H1 (cell line): ENCODE measurements at regions not wholly inside any gene's neighbourhood (a gene's known extent, or its start where the extent isn't known, plus 50 kb on each side); places are given as distances from the start of the nearest gene placed in this dataset.

Experiments used
- CTCF ChIA-PET: fragments of 300-600 bp; sonication (Branson Sonifier 250); formaldehyde crosslinking; loops from one replicate; lab custom pipeline; 2021; ENCODE audit not compliant: partially characterized antibody; lab: Charles Lee
- POLR2A ChIA-PET: fragments of 300-600 bp; sonication (Branson Sonifier 250); formaldehyde crosslinking; loops from one replicate; lab custom pipeline; 2021; ENCODE audit warnings: inconsistent platforms; ENCODE audit not compliant: partially characterized antibody; lab: Charles Lee
- DNase-seq, 2 experiments: peaks; one replicate each; pipeline versions ENCODE4 v3.0.0 to v3.0.0-alpha.2; 2010 to 2022; ENCODE audit warnings: low spot score in 2 of 2, low read depth in 1 of 2, mixed read lengths in 1 of 2
- FAIRE-seq: peaks from 2 replicates; lab custom pipeline; 2011; peaks lifted over from hg19 to GRCh38; lab: Jason Lieb, UNC
- H2AFZ ChIP-seq: 2 replicates; pipeline ENCODE4 v1.8.1; 2012; ENCODE audit warnings: low read length, inconsistent platforms
- H2AK5ac ChIP-seq: 2 replicates; pipeline ENCODE4 v1.6.1; 2013; ENCODE audit warnings: low read depth, low read length
- H2BK120ac ChIP-seq: replicated peaks from 2 replicates; pipeline ENCODE3; 2013; ENCODE audit warnings: low read depth, low read length, inconsistent platforms
- H2BK12ac ChIP-seq: 2 replicates; pipeline ENCODE4 v1.6.1; 2013; ENCODE audit warnings: low read depth, low read length
- H2BK15ac ChIP-seq: 2 replicates; pipeline ENCODE4 v1.6.1; 2013; ENCODE audit warnings: low read length
- H2BK20ac ChIP-seq: 2 replicates; pipeline ENCODE4 v1.6.1; 2013; ENCODE audit warnings: low read length
- H2BK5ac ChIP-seq: 2 replicates; pipeline ENCODE4 v1.6.1; 2013; ENCODE audit warnings: low read depth, low read length
- H3K14ac ChIP-seq: 2 replicates; pipeline ENCODE4 v1.6.1; 2013; ENCODE audit warnings: inconsistent platforms; ENCODE audit not compliant: insufficient read length
- H3K18ac ChIP-seq: 2 replicates; pipeline ENCODE4 v1.6.1; 2013; ENCODE audit warnings: low read length; ENCODE audit errors: extremely low read depth
- H3K23ac ChIP-seq: 2 replicates; pipeline ENCODE4 v1.6.1; 2013; ENCODE audit warnings: inconsistent platforms; ENCODE audit not compliant: insufficient read length
- H3K23me2 ChIP-seq: 2 replicates; pipeline ENCODE4 v1.6.1; 2013; ENCODE audit warnings: low read depth, low read length
- H3K27ac ChIP-seq: 2 replicates; pipeline ENCODE4 v1.6.1; 2011; ENCODE audit warnings: low read depth, low read length, inconsistent platforms
- H3K27me3 ChIP-seq, 4 experiments: replicated peaks in 1 of 4; 1 replicate in 1 of 4; 2 replicates in 3 of 4; pipeline versions ENCODE4 v1.6.1 to v1.8.1; 2011 to 2013; ENCODE audit warnings: low read length in 3 of 4, mild to moderate bottlenecking in 3 of 4, inconsistent platforms in 2 of 4, mixed read lengths in 2 of 4, moderate library complexity in 1 of 4; ENCODE audit not compliant: control insufficient read depth in 3 of 4, insufficient read depth in 3 of 4; ENCODE audit errors: extremely low read depth in 1 of 4
- H3K36me3 ChIP-seq, 4 experiments: 2 replicates each; pipeline versions ENCODE4 v1.6.1 to v1.8.1; 2011 to 2013; ENCODE audit warnings: mild to moderate bottlenecking in 4 of 4, low read length in 3 of 4, moderate library complexity in 2 of 4, control low read depth in 1 of 4, inconsistent platforms in 1 of 4; ENCODE audit not compliant: insufficient read depth in 4 of 4, control insufficient read depth in 2 of 4
- H3K4ac ChIP-seq: replicated peaks from 2 replicates; pipeline ENCODE3; 2013; ENCODE audit warnings: low read length, low read depth, mixed read lengths, inconsistent platforms; ENCODE audit not compliant: insufficient read length
- H3K4me1 ChIP-seq, 4 experiments: replicated peaks in 1 of 4; 1 replicate in 1 of 4; 2 replicates in 3 of 4; pipeline versions ENCODE4 v1.6.1 to v1.8.1; 2011 to 2013; ENCODE audit warnings: low read length in 3 of 4, inconsistent platforms in 2 of 4, mixed read lengths in 1 of 4; ENCODE audit not compliant: insufficient read depth in 4 of 4, control insufficient read depth in 3 of 4
- H3K4me2 ChIP-seq, 2 experiments: 2 replicates each; pipeline versions ENCODE4 v1.6.1 to v1.8.1; 2011 to 2013; ENCODE audit warnings: low read depth in 2 of 2, low read length in 2 of 2, control low read depth in 1 of 2, inconsistent platforms in 1 of 2, mild to moderate bottlenecking in 1 of 2; ENCODE audit not compliant: insufficient read depth in 1 of 2
- H3K4me3 ChIP-seq, 4 experiments: fragments of 200-600, 300-600 bp in 1 of 4; sonication (generic), shearing (Covaris generic), sonication (Bioruptor Twin) in 1 of 4; 2 replicates each; pipeline versions ENCODE4 v1.5.1 to v1.8.1; 2011 to 2016; ENCODE audit warnings: low read length in 4 of 4, low read depth in 3 of 4, control low read depth in 2 of 4, inconsistent platforms in 2 of 4, mild to moderate bottlenecking in 2 of 4, mixed read lengths in 1 of 4, moderate library complexity in 1 of 4; ENCODE audit not compliant: insufficient read depth in 2 of 4; ENCODE audit errors: extremely low read depth in 1 of 4
- H3K56ac ChIP-seq: replicated peaks from 2 replicates; pipeline ENCODE3; 2013; ENCODE audit warnings: low read depth, mild to moderate bottlenecking, mixed read lengths, low read length, inconsistent platforms; ENCODE audit not compliant: insufficient read length
- H3K79me1 ChIP-seq: 2 replicates; pipeline ENCODE4 v1.6.1; 2013; ENCODE audit warnings: low read depth, low read length, control low read depth
- H3K79me2 ChIP-seq, 2 experiments: 2 replicates each; pipeline versions ENCODE4 v1.6.1 to v1.8.1; 2012 to 2013; ENCODE audit warnings: low read length in 2 of 2, mild to moderate bottlenecking in 2 of 2, inconsistent platforms in 1 of 2; ENCODE audit not compliant: insufficient read depth in 2 of 2, control insufficient read depth in 1 of 2
- H3K9ac ChIP-seq, 4 experiments: replicated peaks in 1 of 4; 1 replicate in 1 of 4; 2 replicates in 3 of 4; pipeline versions ENCODE4 v1.6.1 to v1.8.1; 2011 to 2013; ENCODE audit warnings: low read depth in 3 of 4, low read length in 3 of 4, control low read depth in 2 of 4, mild to moderate bottlenecking in 2 of 4, moderate library complexity in 2 of 4, inconsistent platforms in 1 of 4; ENCODE audit errors: extremely low read depth in 1 of 4
- H3K9me3 ChIP-seq, 2 experiments: 2 replicates each; pipeline versions ENCODE4 v1.6.1 to v1.8.1; 2012 to 2013; ENCODE audit warnings: mild to moderate bottlenecking in 2 of 2, moderate library complexity in 2 of 2, control low read depth in 1 of 2, inconsistent platforms in 1 of 2, low read depth in 1 of 2, low read length in 1 of 2, mixed read lengths in 1 of 2; ENCODE audit not compliant: insufficient read depth in 2 of 2
- H4K20me1 ChIP-seq, 2 experiments: replicated peaks in 1 of 2; 2 replicates each; pipeline versions ENCODE3 to v1.8.1; 2011 to 2013; ENCODE audit warnings: inconsistent platforms in 2 of 2, low read length in 2 of 2, mild to moderate bottlenecking in 1 of 2; ENCODE audit not compliant: insufficient read depth in 2 of 2, control insufficient read depth in 1 of 2
- H4K5ac ChIP-seq: 2 replicates; pipeline ENCODE4 v1.6.1; 2013; ENCODE audit warnings: low read length, low read depth, mixed read lengths, inconsistent platforms; ENCODE audit not compliant: insufficient read length
- H4K8ac ChIP-seq: 2 replicates; pipeline ENCODE4 v1.8.0; 2013; ENCODE audit warnings: mild to moderate bottlenecking, moderate library complexity, low read length, inconsistent platforms; ENCODE audit not compliant: insufficient read depth; ENCODE audit errors: extremely low read depth
- H4K91ac ChIP-seq: replicated peaks from 2 replicates; pipeline ENCODE3; 2013; ENCODE audit warnings: low read length, mixed read lengths, inconsistent platforms; ENCODE audit not compliant: insufficient read length
- KDM1A ChIP-seq: fragments of 200-600, 300-600 bp; sonication (generic); IDR thresholded peaks from 2 replicates; pipeline ENCODE4 v1.7.1; 2016; ENCODE audit warnings: mild to moderate bottlenecking, low read length, borderline replicate concordance
- TBP ChIP-seq: IDR thresholded peaks from 2 replicates; pipeline ENCODE4 v1.6.1; 2011; ENCODE audit warnings: low read depth, low read length, improper control_type of control experiment
- WGBS, 2 experiments: shearing (Covaris generic) in 1 of 2; methylation state at CpG; one replicate each; pipeline versions ENCODE4 v1.1.6 to v1.1.7; 2013 to 2015; ENCODE audit warnings: low lambda C conversion rate in 2 of 2, mixed read lengths in 2 of 2, inconsistent platforms in 1 of 2, low coverage in 1 of 2, missing lambda C conversion rate in 1 of 2; ENCODE audit not compliant: insufficient replicate concordance in 2 of 2, insufficient coverage in 1 of 2, insufficient read length in 1 of 2; ENCODE audit errors: extremely low coverage in 1 of 2, missing lambda C conversion rate in 1 of 2; 5-methylcytosine and 5-hydroxymethylcytosine counted together

- Histone ChIP-seq H4K8ac (no peak overlapping the region), H3K23me2 (no peaks in the 10 kb centered on the region)
- 77% methylated on average over 2 of the region's 2 CpGs; no CpG with 5 or more reads in 1 of the 2 experiments for WGBS, 2 experiments
Measured at GRCh38 chrX:142068365-142068764, 136.7 kb downstream of the MAGEC2 start.

More at GRCh38 chrX:142068365-142068764, 136.7 kb downstream of the MAGEC2 start:
- Histone ChIP-seq H3K4me3 (no peak overlapping the region), H3K4me1 (no peaks in the 10 kb centered on the region; a peak in 2 of 7 replicates), H3K18ac (no peak overlapping the region), H2BK12ac (no peak overlapping the region), H3K4me2 (no peak overlapping the region), H2AK5ac (no peak overlapping the region), H3K14ac (no peak overlapping the region), H3K27me3 (no peaks in the 10 kb centered on the region), H4K91ac (no peak overlapping the region), H3K23ac (no peak overlapping the region), H2BK20ac (no peak overlapping the region), H2BK15ac (no peak overlapping the region), H4K5ac (no peak overlapping the region), H3K9me3 (no peaks in the 10 kb centered on the region), H3K79me2 (no peaks in the 10 kb centered on the region), H2BK120ac (no peak overlapping the region), H3K27ac (no peak overlapping the region), H3K4ac (no peak overlapping the region), H3K9ac (no peak overlapping the region), H2AFZ (no peak overlapping the region), H3K56ac (no peak overlapping the region), H4K20me1 (no peaks in the 10 kb centered on the region), H2BK5ac (no peak overlapping the region), H3K79me1 (no peaks in the 10 kb centered on the region), H3K36me3 (no peaks in the 10 kb centered on the region)
- TF ChIP-seq TBP (no peak), KDM1A (no peak)
- POLR2A ChIA-PET, result no interaction called here
- DNase-seq (no peak), FAIRE-seq (peak; percentile 75)
- CTCF ChIA-PET, result interaction anchor here (0.8 kb wide), 1 partner anchor 446 kb away, joined by 4 read pairs; no protein-coding TSS in a partner anchor
